ENCODE measurements at regions not wholly inside any gene's neighbourhood (a gene's known extent, or its start where the extent isn't known, plus 50 kb on each side); places are given as distances from the start of the nearest gene placed in this dataset.
"Not testable (repeated sequence)": the region's sequence is repeated elsewhere in the genome, so short reads cannot be mapped to it uniquely, and the experiment has no call there.

DNA sequence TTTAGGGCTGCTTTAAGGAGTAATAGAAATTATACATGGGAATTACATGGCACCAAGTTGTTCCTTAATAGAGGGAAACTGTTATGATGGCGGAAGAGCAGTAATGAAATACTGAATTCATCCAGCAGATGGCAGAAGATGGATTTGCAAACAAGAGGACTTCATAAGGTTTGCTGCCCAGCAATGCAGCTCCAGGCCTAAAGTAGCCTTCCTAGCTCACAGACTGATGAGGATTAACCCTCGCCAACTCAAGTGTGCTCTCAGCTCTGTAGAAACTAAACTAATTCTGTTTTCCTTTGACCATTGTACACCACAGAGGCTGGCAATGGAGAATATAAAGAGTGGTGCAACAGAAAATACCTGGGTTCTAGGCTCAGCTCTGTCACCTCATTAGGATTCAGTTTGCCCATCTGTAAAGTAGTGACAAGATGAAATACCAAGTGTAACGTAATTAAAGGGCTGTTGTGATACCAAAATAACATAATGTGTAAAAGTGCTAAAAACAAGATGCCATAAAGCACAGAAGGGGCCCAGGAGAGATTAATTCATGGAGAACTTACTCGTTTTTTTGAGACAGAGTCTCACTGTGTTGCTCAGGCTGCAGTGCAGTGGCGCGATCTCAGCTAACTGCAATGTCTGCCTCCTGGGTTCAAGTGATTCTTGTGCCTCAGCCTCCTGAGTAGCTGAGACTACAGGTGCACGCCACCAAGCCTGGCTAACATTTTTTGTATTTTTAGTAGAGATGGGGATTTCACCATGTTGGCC lies 102.4 kb upstream of the SERBP1 start:
- DNase-seq: peak; percentile 43

GRCh38 chr1:67534627-67535065 lies 104.4 kb upstream of the SERBP1 start:
- DNase-seq: no peak

DNA sequence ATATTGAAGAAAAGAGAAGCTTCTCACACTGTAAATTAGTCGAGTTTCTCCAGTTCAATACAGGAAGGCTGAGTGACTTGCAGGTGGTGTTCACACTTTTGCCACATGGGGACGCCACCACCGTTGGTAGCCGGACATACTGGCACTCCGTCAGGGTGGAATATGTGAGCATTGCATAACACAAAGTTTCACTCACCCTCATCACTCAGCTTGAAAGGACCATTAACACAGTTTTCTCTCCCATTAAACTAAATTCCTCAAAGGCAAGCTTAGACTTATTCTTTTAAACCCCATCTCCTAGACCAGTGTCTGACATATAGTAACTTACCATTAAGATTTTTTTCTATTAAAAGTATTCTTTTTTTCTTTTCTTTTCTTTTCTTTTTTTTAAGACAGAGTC lies 105.3 kb upstream of the SERBP1 start:
- DNase-seq: peak; percentile 70

DNA sequence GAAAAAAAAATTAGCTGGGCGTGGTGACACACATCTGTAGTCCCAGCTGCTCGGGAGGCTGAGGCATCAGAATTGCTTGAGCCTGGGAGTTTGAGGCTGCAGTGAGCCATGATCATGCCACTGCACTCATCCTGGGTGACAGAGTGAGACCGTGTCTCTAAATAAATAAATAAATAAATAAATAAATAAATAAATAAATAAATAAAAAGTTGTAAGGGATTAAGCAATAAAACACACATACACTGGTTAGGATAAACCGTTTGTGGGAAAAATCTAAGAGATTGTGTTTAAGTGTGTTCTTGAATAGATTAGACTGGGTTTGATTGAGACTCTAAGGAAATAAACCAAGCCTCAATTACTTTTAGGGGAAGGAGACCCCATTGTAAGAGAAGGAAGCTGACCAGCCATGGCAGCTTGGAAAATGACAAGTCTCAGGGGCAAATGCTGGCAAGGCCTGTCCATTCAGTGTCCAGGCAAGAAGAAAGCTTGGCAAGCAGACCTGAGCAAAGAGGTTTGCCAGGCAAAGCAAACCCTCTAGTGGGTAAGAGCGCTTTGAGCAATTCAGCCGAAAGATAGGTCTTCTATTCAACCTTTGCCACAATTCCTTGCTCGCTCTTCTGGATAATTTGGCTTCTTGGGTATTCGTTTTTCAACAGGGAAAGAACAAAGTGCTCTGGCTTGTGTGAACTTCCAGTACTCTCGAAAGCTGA lies 106.9 kb upstream of the SERBP1 start:
- DNase-seq: no peak

- DNase-seq: no peak
These were observed 107.4 kb upstream of the SERBP1 start for GRCh38 chr1:67537667-67538018.

DNA sequence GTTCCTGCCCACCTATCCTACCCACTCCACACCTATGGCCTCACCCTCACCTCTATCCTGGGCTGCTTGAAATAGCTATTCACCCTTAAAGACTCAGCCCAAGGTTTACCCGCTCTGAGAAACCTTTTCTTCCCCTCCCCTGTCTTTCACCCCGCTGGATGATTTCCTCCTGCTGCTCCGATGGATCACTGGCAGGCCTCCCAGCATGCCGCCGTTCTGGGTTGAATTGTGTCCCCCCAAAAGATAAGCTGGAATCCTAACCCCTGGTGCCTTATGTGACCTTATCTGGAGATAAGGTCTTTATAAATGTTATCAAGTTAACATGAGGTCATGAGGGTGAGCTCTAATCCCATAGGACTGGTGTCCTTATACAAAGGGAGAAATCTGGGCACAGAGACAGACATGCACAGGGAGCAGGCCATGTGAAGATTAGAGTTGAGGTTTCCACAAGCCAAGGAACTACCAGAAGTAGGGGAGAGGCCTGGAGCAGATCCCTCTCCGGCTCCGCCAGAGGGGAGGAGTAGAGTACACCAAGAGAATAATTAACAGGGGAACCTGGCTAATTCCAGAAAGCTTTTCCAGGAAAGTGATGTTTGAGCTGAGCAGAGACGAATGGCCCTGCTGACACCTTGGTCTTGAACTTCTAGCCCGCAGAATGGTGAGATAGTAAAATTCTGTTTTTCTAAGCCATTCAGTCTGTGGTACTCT lies 110.0 kb upstream of the SERBP1 start:
- DNase-seq: no peak

- DNase-seq: no peak
These were observed 110.5 kb upstream of the SERBP1 start for GRCh38 chr1:67540733-67541125.

DNA sequence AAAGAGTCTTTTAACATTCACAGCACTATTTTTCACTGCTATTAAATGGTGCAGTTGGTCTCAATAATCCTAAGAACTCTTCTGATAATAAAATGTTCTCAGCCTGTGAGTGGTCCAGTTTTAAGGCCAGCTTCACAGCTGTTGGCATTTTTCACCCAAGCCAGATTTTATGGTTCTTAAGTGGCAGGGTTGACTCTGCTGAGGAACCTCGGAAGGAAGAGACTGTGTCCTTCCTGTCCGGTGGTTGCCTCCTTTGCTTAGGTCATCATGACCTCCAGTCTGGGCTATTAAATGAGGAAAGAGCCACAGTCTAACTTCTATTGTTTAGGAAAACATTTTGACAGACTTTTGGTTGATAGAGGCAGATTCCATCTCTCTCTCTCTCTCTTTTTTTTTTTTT lies 112.5 kb upstream of the SERBP1 start:
- no peak for DNase-seq

DNA sequence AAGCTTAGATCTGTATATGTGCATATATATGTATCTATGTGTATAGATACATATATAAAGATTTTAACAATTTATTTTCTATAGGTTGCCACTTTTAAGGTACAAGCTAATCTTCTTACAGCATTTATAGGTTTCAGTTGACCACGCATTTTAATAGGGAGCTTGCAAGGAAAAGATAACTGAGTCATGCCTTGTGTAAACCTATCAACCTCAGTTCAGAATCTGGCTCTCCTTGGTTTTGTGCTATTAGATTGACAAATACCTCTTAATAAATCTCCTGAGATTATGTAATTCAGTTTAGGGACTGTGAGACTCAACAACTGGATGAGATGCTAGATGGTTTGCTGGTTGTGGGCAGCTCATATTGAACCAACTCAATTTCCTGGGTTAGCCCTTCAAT lies 114.7 kb upstream of the SERBP1 start:
- no peak for DNase-seq

DNA sequence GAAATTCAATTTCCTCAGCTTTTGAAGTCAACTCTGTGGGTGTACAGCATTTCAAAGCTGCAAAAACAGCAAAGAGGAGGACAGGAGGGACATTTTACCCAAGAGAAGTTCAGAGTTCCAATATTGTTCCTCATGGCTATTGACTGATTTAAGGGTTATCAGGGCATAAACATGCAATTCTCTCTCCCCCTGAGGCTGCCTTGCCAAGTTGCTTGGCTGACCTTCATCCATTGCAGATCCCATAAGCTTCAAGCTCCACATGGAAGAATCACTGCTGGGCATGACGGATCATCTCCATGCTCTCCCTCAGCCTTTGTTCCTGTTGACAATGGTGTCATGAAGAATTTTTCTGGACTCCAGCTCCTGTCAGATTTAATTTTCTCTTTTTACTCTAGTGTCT lies 115.2 kb upstream of the SERBP1 start:
- no peak for DNase-seq

- DNase-seq: no peak
These were observed 121.2 kb upstream of the SERBP1 start for GRCh38 chr1:67551375-67551774.

DNA sequence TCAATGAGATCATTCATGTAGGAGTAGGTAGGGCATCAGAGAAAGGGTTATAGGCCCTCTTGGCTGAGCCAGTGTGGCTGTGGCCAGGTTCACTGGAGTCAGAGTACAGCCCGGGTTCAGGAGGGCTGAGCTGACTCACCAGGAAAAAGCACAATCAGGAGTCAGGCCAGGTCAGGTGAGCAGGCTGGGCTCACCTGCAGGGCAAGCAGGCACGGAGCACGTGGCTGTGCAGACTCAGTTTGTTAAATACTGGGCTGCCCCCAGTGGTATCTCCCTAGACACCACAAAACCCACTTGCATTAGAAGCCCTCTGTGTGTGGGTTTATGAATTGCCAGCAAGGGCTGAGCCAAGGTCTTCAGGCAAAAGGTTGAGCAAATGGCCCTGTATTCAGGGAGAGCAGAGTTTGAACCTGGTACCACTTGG lies 122.1 kb upstream of the SERBP1 start:
- DNase-seq: no peak

DNA sequence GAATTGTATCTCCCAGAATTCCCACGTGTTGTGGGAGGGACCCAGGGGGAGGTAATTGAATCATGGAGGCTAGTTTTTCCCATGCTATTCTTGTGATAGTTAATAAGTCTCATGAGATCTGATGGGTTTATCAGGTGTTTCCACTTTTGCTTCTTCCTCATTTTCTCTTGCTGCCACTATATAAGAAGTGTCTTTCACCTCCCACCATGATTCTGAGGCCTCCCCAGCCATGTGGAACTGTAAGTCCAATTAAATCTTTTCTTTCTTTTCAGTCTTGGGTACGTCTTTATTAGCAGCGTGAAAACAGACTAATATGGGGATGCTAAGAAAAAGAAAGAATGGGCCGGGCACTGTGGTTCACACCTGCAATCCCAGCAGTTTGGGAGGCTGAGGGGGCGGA lies 124.0 kb upstream of the SERBP1 start:
- DNase-seq: not testable (repeated sequence)

DNA sequence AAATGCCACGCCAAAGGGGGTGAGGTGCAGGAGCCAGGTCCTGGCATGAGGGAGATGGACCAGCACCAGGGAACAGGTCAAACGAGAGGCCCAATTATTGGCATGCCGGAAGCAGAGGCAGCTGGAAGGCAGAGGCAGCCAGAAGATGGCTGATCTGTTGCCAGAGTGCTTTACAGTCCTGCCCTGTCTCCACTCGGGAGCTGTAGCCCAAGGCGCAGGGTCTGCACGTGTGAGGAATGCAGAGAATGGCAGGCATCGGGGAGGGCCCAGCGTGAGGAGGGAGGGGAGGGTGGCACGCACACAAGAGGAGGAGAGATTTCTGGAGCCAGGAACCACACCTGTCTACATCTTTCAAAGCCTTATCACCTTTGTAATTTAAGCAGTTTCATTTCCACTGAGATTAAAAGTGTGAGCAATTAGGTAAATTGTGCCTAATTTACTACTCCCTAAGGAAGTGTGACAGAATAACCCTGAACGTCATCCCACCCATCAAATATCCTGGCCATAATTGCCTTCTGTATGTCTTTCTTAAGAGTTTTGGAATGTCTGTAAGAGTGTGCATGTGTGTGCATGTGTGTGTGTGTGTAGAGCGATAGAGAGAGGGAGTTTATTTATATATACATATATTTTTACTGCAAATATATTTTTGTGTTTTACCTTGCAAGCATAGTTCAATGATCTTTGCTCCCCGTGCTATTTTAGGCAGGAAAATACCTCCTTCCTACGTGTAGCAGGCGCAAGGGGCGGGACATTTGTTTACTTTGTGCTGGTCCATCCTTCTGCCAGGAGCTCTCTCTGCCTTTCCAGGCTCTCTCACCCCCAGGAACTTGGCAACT lies 125.5 kb upstream of the SERBP1 start:
- DNase-seq: no peak

GRCh38 chr1:67556297-67556900 lies 126.2 kb upstream of the SERBP1 start:
- DNase-seq: no peak

DNA sequence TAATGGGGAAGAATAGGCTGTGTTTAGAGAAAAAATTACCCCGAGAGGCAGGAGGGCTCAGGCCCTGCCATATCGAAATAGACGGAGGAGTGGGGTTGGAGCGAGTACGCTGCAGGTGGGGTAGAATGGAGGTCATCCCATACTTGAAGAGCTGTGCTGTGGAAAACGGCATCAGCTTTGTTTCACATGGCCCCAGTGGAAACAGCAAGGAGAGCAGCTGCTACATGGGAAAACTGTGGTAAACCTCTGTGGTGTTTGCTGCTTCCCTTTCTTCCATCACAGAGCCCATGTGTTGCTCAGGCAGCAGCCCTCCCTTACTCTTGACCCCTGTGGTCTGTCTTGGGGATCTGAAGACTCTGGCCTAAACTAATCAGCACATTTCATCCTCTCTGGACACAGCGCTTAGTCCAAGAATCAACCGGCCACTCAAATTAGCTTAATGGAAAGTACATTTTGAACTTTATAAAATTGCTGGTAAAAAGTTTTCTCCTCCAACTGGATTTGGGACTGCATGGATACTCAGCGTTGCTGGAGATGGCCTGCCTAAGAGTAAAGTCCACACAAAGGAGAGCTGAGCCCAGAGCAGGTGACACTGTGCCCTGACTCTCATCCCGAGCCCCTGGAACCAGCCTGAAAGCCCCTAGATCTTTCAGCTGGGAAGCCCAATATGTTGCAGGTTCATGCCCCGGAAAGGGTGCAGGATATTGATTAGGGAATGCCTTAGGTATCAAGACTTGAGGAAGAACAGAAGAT lies 127.1 kb upstream of the GADD45A start:
- DNase-seq: peak; percentile 38

GRCh38 chr1:67558449-67559193 lies 126.4 kb upstream of the GADD45A start:
- DNase-seq: no peak

GRCh38 chr1:67559222-67559700 lies 125.7 kb upstream of the GADD45A start:
- DNase-seq: peak; percentile 54

DNA sequence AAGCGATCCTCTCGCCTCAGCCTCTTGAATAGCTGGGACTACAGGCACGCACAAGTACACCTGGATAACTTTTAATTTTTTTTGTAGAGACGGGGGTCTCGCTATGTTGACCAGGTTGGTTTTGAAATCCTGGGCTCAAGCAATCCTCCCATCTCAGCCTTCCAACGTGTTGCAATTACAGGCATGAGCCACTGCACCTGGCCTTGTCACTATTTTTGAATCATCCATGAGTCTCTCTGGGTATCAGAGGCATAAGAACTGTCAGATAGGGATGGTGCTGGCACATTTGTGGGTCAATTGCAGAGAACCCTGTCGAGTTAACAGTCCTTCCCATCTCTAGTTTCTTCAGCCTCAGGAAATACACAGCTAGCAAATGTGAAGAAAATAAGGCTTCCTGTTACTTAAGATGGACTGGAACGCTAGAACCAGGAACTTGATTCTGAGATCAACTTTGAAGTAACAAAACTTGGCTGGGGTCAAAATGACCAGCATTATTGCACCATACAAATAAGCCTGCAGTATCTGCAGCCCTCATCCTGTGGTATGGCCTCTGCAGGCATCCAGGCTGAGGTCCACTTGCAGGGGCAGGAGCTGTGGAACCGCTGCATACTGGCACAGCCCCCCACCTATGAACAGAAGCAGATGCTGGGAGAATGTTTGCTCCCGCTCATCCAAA lies 124.3 kb upstream of the GADD45A start:
- no peak for DNase-seq

GRCh38 chr1:67561704-67562113 lies 123.3 kb upstream of the GADD45A start:
- peak; percentile 70 for DNase-seq
